ENCODE measurements at regions not wholly inside any gene's neighbourhood (a gene's known extent, or its start where the extent isn't known, plus 50 kb on each side); places are given as distances from the start of the nearest gene placed in this dataset.
"Not testable (repeated sequence)": the region's sequence is repeated elsewhere in the genome, so short reads cannot be mapped to it uniquely, and the experiment has no call there.

- Histone ChIP-seq H3K4me3 (ENCODE audit: low read depth, low read length) (no peak overlapping the region), H3K27ac (ENCODE audit: low read depth, low read length) (no peak overlapping the region), H3K27me3 (ENCODE audit: insufficient read depth, low read length) (no peaks in the 10 kb centered on the region), H3K79me2 (ENCODE audit: control insufficient read depth, insufficient read depth, low read length, unreplicated experiment) (no peaks in the 10 kb centered on the region), H3K36me3 (ENCODE audit: insufficient read depth, low read length) (no peaks in the 10 kb centered on the region), H2AFZ (ENCODE audit: low read length, unreplicated experiment) (no peak overlapping the region), H3K4me1 (ENCODE audit: control insufficient read depth, insufficient read depth, low read length, unreplicated experiment) (no peaks in the 10 kb centered on the region)
Measured at GRCh38 chr10:6850452-6850851, 270.4 kb upstream of the PRKCQ start.

- Histone ChIP-seq H3K27ac (ENCODE audit: low read depth, low read length) (no peak overlapping the region), H3K79me2 (ENCODE audit: control insufficient read depth, insufficient read depth, low read length, unreplicated experiment) (no peaks in the 10 kb centered on the region), H2AFZ (ENCODE audit: low read length, unreplicated experiment) (no peak overlapping the region), H3K4me1 (ENCODE audit: control insufficient read depth, insufficient read depth, low read length, unreplicated experiment) (no peaks in the 10 kb centered on the region), H3K36me3 (ENCODE audit: insufficient read depth, low read length) (no peaks in the 10 kb centered on the region), H3K4me3 (ENCODE audit: low read depth, low read length) (no peak overlapping the region), H3K27me3 (ENCODE audit: insufficient read depth, low read length) (no peaks in the 10 kb centered on the region)
Measured at GRCh38 chr10:6847561-6847960, 267.5 kb upstream of the PRKCQ start.

- no peak overlapping the region for H3K4me3 ChIP-seq (ENCODE audit: low read depth, low read length)
- no peak overlapping the region for H2AFZ ChIP-seq (ENCODE audit: low read length, unreplicated experiment)
- no peaks in the 10 kb centered on the region for H3K4me1 ChIP-seq (ENCODE audit: control insufficient read depth, insufficient read depth, low read length, unreplicated experiment)
- no peaks in the 10 kb centered on the region for H3K79me2 ChIP-seq (ENCODE audit: control insufficient read depth, insufficient read depth, low read length, unreplicated experiment)
- no peaks in the 10 kb centered on the region for H3K36me3 ChIP-seq (ENCODE audit: insufficient read depth, low read length)
- H3K27ac ChIP-seq (ENCODE audit: low read depth, low read length), result no peak overlapping the region
- H3K27me3 ChIP-seq (ENCODE audit: insufficient read depth, low read length), result no peaks in the 10 kb centered on the region
Measured at GRCh38 chr10:6843894-6844650, 264.0 kb upstream of the PRKCQ start.

GRCh38 chr10:6843481-6843881 lies 263.4 kb upstream of the PRKCQ start:
- no peaks in the 10 kb centered on the region for H3K27me3 ChIP-seq (ENCODE audit: insufficient read depth, low read length)
- no peaks in the 10 kb centered on the region for H3K36me3 ChIP-seq (ENCODE audit: insufficient read depth, low read length)
- H3K4me3 ChIP-seq (ENCODE audit: low read depth, low read length), result no peak overlapping the region
- no peaks in the 10 kb centered on the region for H3K79me2 ChIP-seq (ENCODE audit: control insufficient read depth, insufficient read depth, low read length, unreplicated experiment)
- H2AFZ ChIP-seq (ENCODE audit: low read length, unreplicated experiment), result no peak overlapping the region
- H3K27ac ChIP-seq (ENCODE audit: low read depth, low read length), result no peak overlapping the region
- H3K4me1 ChIP-seq (ENCODE audit: control insufficient read depth, insufficient read depth, low read length, unreplicated experiment), result no peaks in the 10 kb centered on the region

GRCh38 chr10:6842722-6843121 lies 262.6 kb upstream of the PRKCQ start:
- no peak overlapping the region for H3K4me3 ChIP-seq (ENCODE audit: low read depth, low read length)
- no peak overlapping the region for H3K27ac ChIP-seq (ENCODE audit: low read depth, low read length)
- H2AFZ ChIP-seq (ENCODE audit: low read length, unreplicated experiment), result no peak overlapping the region
- H3K79me2 ChIP-seq (ENCODE audit: control insufficient read depth, insufficient read depth, low read length, unreplicated experiment), result no peaks in the 10 kb centered on the region
- no peaks in the 10 kb centered on the region for H3K27me3 ChIP-seq (ENCODE audit: insufficient read depth, low read length)
- H3K4me1 ChIP-seq (ENCODE audit: control insufficient read depth, insufficient read depth, low read length, unreplicated experiment), result no peaks in the 10 kb centered on the region
- H3K36me3 ChIP-seq (ENCODE audit: insufficient read depth, low read length), result no peaks in the 10 kb centered on the region

GRCh38 chr10:6841761-6842160 lies 261.7 kb upstream of the PRKCQ start:
- Histone ChIP-seq H3K4me3 (ENCODE audit: low read depth, low read length) (no peak overlapping the region), H3K79me2 (ENCODE audit: control insufficient read depth, insufficient read depth, low read length, unreplicated experiment) (no peaks in the 10 kb centered on the region), H3K27me3 (ENCODE audit: insufficient read depth, low read length) (no peaks in the 10 kb centered on the region), H3K4me1 (ENCODE audit: control insufficient read depth, insufficient read depth, low read length, unreplicated experiment) (no peaks in the 10 kb centered on the region), H2AFZ (ENCODE audit: low read length, unreplicated experiment) (no peak overlapping the region), H3K36me3 (ENCODE audit: insufficient read depth, low read length) (no peaks in the 10 kb centered on the region), H3K27ac (ENCODE audit: low read depth, low read length) (no peak overlapping the region)

GRCh38 chr10:6840766-6841165 lies 260.7 kb upstream of the PRKCQ start:
- no peak overlapping the region for H2AFZ ChIP-seq (ENCODE audit: low read length, unreplicated experiment)
- H3K27me3 ChIP-seq (ENCODE audit: insufficient read depth, low read length), result no peaks in the 10 kb centered on the region
- no peaks in the 10 kb centered on the region for H3K79me2 ChIP-seq (ENCODE audit: control insufficient read depth, insufficient read depth, low read length, unreplicated experiment)
- no peak overlapping the region for H3K4me3 ChIP-seq (ENCODE audit: low read depth, low read length)
- no peak overlapping the region; the same call in 1 of the 2 replicates for H3K27ac ChIP-seq (ENCODE audit: low read depth, low read length)
- H3K36me3 ChIP-seq (ENCODE audit: insufficient read depth, low read length), result no peaks in the 10 kb centered on the region
- H3K4me1 ChIP-seq (ENCODE audit: control insufficient read depth, insufficient read depth, low read length, unreplicated experiment), result no peaks in the 10 kb centered on the region

- H3K4me3 ChIP-seq (ENCODE audit: low read depth, low read length), result no peak overlapping the region
- no peaks in the 10 kb centered on the region for H3K4me1 ChIP-seq (ENCODE audit: control insufficient read depth, insufficient read depth, low read length, unreplicated experiment)
- no peak overlapping the region; the same call in 1 of the 2 replicates for H3K27ac ChIP-seq (ENCODE audit: low read depth, low read length)
- H3K79me2 ChIP-seq (ENCODE audit: control insufficient read depth, insufficient read depth, low read length, unreplicated experiment), result no peaks in the 10 kb centered on the region
- no peak overlapping the region for H2AFZ ChIP-seq (ENCODE audit: low read length, unreplicated experiment)
- no peaks in the 10 kb centered on the region for H3K36me3 ChIP-seq (ENCODE audit: insufficient read depth, low read length)
- no peaks in the 10 kb centered on the region for H3K27me3 ChIP-seq (ENCODE audit: insufficient read depth, low read length)
Measured at GRCh38 chr10:6840201-6840691, 260.2 kb upstream of the PRKCQ start.

- no peaks in the 10 kb centered on the region for H3K27me3 ChIP-seq (ENCODE audit: insufficient read depth, low read length)
- no peaks in the 10 kb centered on the region for H3K36me3 ChIP-seq (ENCODE audit: insufficient read depth, low read length)
- H3K4me3 ChIP-seq (ENCODE audit: low read depth, low read length), result no peak overlapping the region
- H3K79me2 ChIP-seq (ENCODE audit: control insufficient read depth, insufficient read depth, low read length, unreplicated experiment), result no peaks in the 10 kb centered on the region
- no peak overlapping the region for H2AFZ ChIP-seq (ENCODE audit: low read length, unreplicated experiment)
- no peaks in the 10 kb centered on the region for H3K4me1 ChIP-seq (ENCODE audit: control insufficient read depth, insufficient read depth, low read length, unreplicated experiment)
- H3K27ac ChIP-seq (ENCODE audit: low read depth, low read length), result no peak overlapping the region
Measured at GRCh38 chr10:6838118-6838517, 258.0 kb upstream of the PRKCQ start.

GRCh38 chr10:6833458-6834011 lies 253.5 kb upstream of the PRKCQ start:
- no peak overlapping the region for H3K27ac ChIP-seq (ENCODE audit: low read depth, low read length)
- H3K27me3 ChIP-seq (ENCODE audit: insufficient read depth, low read length), result no peaks in the 10 kb centered on the region
- no peaks in the 10 kb centered on the region for H3K36me3 ChIP-seq (ENCODE audit: insufficient read depth, low read length)
- H3K4me1 ChIP-seq (ENCODE audit: control insufficient read depth, insufficient read depth, low read length, unreplicated experiment), result no peaks in the 10 kb centered on the region
- H3K4me3 ChIP-seq (ENCODE audit: low read depth, low read length), result no peak overlapping the region
- no peaks in the 10 kb centered on the region for H3K79me2 ChIP-seq (ENCODE audit: control insufficient read depth, insufficient read depth, low read length, unreplicated experiment)
- H2AFZ ChIP-seq (ENCODE audit: low read length, unreplicated experiment), result no peak overlapping the region

- H3K4me1 ChIP-seq (ENCODE audit: control insufficient read depth, insufficient read depth, low read length, unreplicated experiment); H3K4me3 ChIP-seq (ENCODE audit: low read depth, low read length); H3K36me3 ChIP-seq (ENCODE audit: insufficient read depth, low read length); H3K27ac ChIP-seq (ENCODE audit: low read depth, low read length); H2AFZ ChIP-seq (ENCODE audit: low read length, unreplicated experiment); H3K79me2 ChIP-seq (ENCODE audit: control insufficient read depth, insufficient read depth, low read length, unreplicated experiment); H3K27me3 ChIP-seq (ENCODE audit: insufficient read depth, low read length): not testable (repeated sequence)
Measured at GRCh38 chr10:6830981-6831380, 250.9 kb upstream of the PRKCQ start.

All from ACC112 (cell line).